ENCODE measurements at regions not wholly inside any gene's neighbourhood (a gene's known extent, or its start where the extent isn't known, plus 50 kb on each side); places are given as distances from the start of the nearest gene placed in this dataset.
"Not testable (repeated sequence)": the region's sequence is repeated elsewhere in the genome, so short reads cannot be mapped to it uniquely, and the experiment has no call there.

DNA sequence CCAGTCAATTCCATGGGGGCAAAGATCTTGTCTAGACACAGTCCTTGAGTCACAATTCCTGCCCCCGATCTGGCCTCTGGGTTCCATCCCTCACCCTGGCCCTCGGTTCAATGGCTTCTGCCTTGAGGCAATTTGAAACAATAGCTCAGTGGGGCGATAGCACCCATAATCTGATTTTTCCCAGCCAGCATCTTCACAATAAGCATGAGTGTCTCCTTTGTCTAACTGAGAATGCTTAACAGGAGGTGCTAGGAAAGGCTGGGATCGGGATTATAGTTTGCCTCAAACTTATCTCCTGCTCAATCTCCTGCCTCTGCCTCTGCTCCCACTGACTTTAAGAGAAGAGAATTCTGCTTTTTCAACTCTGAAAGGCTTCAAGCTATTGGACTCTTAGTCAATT, 293.9 kb upstream of the PROX1 start:
- Histone ChIP-seq H3K9me3 (no peaks in the 10 kb centered on the region), H3K36me3 (no peaks in the 10 kb centered on the region), H3K27ac (no peak overlapping the region), H3K4me3 (no peak overlapping the region), H3K27me3 (no peaks in the 10 kb centered on the region), H3K4me1 (no peaks in the 10 kb centered on the region)
- intact Hi-C loops (cut with DNase I; ENCODE audit: low total_unique reads) = no loop called here
- no peak for TF ChIP-seq POLR2AphosphoS5 (IDR thresholded peaks at IDR 0.05)
- TF ChIP-seq, protein P1, sequence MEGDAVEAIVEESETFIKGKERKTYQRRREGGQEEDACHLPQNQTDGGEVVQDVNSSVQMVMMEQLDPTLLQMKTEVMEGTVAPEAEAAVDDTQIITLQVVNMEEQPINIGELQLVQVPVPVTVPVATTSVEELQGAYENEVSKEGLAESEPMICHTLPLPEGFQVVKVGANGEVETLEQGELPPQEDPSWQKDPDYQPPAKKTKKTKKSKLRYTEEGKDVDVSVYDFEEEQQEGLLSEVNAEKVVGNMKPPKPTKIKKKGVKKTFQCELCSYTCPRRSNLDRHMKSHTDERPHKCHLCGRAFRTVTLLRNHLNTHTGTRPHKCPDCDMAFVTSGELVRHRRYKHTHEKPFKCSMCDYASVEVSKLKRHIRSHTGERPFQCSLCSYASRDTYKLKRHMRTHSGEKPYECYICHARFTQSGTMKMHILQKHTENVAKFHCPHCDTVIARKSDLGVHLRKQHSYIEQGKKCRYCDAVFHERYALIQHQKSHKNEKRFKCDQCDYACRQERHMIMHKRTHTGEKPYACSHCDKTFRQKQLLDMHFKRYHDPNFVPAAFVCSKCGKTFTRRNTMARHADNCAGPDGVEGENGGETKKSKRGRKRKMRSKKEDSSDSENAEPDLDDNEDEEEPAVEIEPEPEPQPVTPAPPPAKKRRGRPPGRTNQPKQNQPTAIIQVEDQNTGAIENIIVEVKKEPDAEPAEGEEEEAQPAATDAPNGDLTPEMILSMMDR (IDR thresholded peaks at IDR 0.05) = no peak
- no peak for TF ChIP-seq POLR2A (IDR thresholded peaks at IDR 0.05)
- no peak for DNase-seq (ENCODE audit: low spot score in 2 of 2)

- Histone ChIP-seq H3K9me3 (no peaks in the 10 kb centered on the region), H3K4me1 (no peaks in the 10 kb centered on the region), H3K36me3 (no peaks in the 10 kb centered on the region), H3K27ac (no peak overlapping the region), H3K27me3 (no peaks in the 10 kb centered on the region), H3K4me3 (no peak overlapping the region)
- DNase-seq (ENCODE audit: low spot score in 2 of 2) = no peak
- TF ChIP-seq POLR2AphosphoS5 (IDR thresholded peaks at IDR 0.05) (no peak), POLR2A (IDR thresholded peaks at IDR 0.05) (no peak)
- TF ChIP-seq, protein P1 (IDR thresholded peaks at IDR 0.05) = no peak
- intact Hi-C loops (cut with DNase I; ENCODE audit: low total_unique reads) = no loop called here
Observed at GRCh38 chr1:213697192-213697802, 290.5 kb upstream of the PROX1 start.

- intact Hi-C loops (cut with DNase I; ENCODE audit: low total_unique reads) = no loop called here
- H3K9me3 ChIP-seq = no peaks in the 10 kb centered on the region
Observed at GRCh38 chr1:213698092-213698702, 289.6 kb upstream of the PROX1 start.

GRCh38 chr1:213702703-213703102, 285.1 kb upstream of the PROX1 start:
- TF ChIP-seq, protein P1 (IDR thresholded peaks at IDR 0.05) = no peak
- TF ChIP-seq POLR2AphosphoS5 (IDR thresholded peaks at IDR 0.05) (no peak), POLR2A (IDR thresholded peaks at IDR 0.05) (no peak)
- intact Hi-C loops (cut with DNase I; ENCODE audit: low total_unique reads) = no loop called here
- Histone ChIP-seq H3K9me3 (no peaks in the 10 kb centered on the region), H3K4me3 (no peak overlapping the region), H3K27me3 (no peaks in the 10 kb centered on the region), H3K27ac (no peak overlapping the region), H3K4me1 (no peaks in the 10 kb centered on the region), H3K36me3 (no peaks in the 10 kb centered on the region)
- DNase-seq (ENCODE audit: low spot score in 2 of 2) = no peak

More at GRCh38 chr1:213698092-213698702, 289.6 kb upstream of the PROX1 start:
- Histone ChIP-seq H3K4me1 (no peaks in the 10 kb centered on the region), H3K27me3 (no peaks in the 10 kb centered on the region), H3K36me3 (no peaks in the 10 kb centered on the region), H3K4me3 (no peak overlapping the region), H3K27ac (no peak overlapping the region)
- no peak for TF ChIP-seq POLR2A (IDR thresholded peaks at IDR 0.05)
- TF ChIP-seq, protein P1 (IDR thresholded peaks at IDR 0.05) = no peak
- TF ChIP-seq POLR2AphosphoS5 (IDR thresholded peaks at IDR 0.05) = no peak
- DNase-seq (ENCODE audit: low spot score in 2 of 2) = no peak

- intact Hi-C loops (cut with DNase I; ENCODE audit: low total_unique reads) = no loop called here
Observed at GRCh38 chr1:213704941-213705340, 282.8 kb upstream of the PROX1 start.

GRCh38 chr1:213711833-213712490, 275.8 kb upstream of the PROX1 start:
- H3K9me3 ChIP-seq; H3K4me3 ChIP-seq; H3K4me1 ChIP-seq; DNase-seq (ENCODE audit: low spot score in 2 of 2); H3K27me3 ChIP-seq; intact Hi-C loops (cut with DNase I; ENCODE audit: low total_unique reads); H3K36me3 ChIP-seq; H3K27ac ChIP-seq: not testable (repeated sequence)

More at GRCh38 chr1:213704941-213705340, 282.8 kb upstream of the PROX1 start:
- TF ChIP-seq, protein P1 (IDR thresholded peaks at IDR 0.05) = no peak
- TF ChIP-seq POLR2A (IDR thresholded peaks at IDR 0.05) (no peak), POLR2AphosphoS5 (IDR thresholded peaks at IDR 0.05) (no peak)
- H3K4me1 ChIP-seq = no peaks in the 10 kb centered on the region
- H3K27me3 ChIP-seq = no peaks in the 10 kb centered on the region
- H3K27ac ChIP-seq = no peak overlapping the region
- DNase-seq (ENCODE audit: low spot score in 2 of 2) = no peak
- no peaks in the 10 kb centered on the region for H3K9me3 ChIP-seq
- H3K36me3 ChIP-seq = no peaks in the 10 kb centered on the region
- no peak overlapping the region for H3K4me3 ChIP-seq
